ENCODE measurements at regions not wholly inside any gene's neighbourhood (a gene's known extent, or its start where the extent isn't known, plus 50 kb on each side); places are given as distances from the start of the nearest gene placed in this dataset.
"Not testable (repeated sequence)": the region's sequence is repeated elsewhere in the genome, so short reads cannot be mapped to it uniquely, and the experiment has no call there.

DNA sequence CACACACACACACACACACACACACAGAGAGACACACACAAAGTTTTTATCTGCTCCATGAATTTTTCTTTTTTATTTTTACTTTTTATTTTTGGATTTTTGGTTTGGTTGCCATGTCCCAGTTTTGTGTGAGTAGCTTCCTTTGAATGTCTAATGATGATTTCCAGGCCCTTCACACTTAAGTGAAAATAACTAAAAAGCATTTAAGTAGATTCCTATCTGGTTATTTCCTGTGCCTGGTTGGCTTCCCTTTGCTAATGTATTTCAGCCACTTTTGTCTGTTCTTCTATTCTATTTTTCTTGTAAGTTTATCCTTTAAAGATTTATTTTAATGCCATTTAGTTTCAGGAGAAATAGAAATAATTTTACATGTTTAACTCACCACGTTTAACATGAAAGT, 755.4 kb downstream of the SLC6A15 start:
- Mint-ChIP-seq H3K27ac (no peak overlapping the region), H3K36me3 (ENCODE audit: low read depth) (no peaks in the 10 kb centered on the region), H3K27me3 (no peaks in the 10 kb centered on the region), H3K4me1 (no peaks in the 10 kb centered on the region), H3K9me3 (peaks cover 5% of the 10 kb centered on the region), H3K4me3 (no peak overlapping the region)
- DNase-seq (no peak), ATAC-seq (no peak)

DNA sequence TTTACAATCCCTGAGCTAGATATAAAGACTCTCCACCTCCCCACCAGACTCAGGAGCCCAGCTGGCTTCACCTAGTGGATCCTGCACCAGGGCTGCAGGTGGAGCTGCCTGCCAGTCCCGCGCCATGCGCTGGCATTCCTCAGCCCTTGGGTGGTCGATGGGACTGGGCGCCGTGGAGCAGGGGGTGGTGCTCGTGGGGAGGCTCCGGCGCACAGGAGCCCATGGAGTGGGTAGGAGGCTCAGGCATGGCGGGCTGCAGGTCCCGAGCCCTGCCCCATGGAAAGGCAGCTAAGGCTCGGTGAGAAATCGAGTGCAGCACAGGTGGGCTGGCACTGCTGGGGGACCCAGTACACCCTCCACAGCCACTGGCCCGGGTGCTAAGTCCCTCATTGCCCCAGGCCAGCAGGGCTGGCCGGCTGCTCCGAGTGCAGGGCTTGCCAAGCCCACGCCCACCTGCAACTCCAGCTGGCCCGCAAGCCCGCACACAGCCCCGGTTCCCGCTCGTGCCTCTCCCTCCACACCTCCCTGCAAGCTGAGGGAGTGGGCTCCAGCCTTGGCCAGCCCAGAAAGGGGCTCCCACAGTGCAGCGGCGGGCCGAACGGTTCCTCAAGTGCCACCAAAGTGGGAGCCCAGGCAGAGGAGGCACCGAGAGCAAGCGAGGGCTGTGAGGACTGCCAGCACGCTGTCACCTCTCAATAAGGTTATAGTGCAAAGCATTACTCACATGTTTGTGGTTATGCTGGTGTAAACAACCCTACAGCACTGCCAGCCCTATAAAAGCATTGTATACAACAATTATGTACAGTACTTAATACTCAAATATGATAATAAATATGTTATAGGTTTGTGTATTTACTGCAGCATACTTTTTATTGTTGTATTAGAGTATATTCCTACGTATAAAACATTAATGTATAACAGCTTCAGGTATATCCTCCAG, 757.3 kb downstream of the SLC6A15 start:
- not testable (repeated sequence) for H3K27ac Mint-ChIP-seq; H3K36me3 Mint-ChIP-seq (ENCODE audit: low read depth); H3K4me1 Mint-ChIP-seq; DNase-seq; ATAC-seq; H3K27me3 Mint-ChIP-seq; H3K9me3 Mint-ChIP-seq; H3K4me3 Mint-ChIP-seq

DNA sequence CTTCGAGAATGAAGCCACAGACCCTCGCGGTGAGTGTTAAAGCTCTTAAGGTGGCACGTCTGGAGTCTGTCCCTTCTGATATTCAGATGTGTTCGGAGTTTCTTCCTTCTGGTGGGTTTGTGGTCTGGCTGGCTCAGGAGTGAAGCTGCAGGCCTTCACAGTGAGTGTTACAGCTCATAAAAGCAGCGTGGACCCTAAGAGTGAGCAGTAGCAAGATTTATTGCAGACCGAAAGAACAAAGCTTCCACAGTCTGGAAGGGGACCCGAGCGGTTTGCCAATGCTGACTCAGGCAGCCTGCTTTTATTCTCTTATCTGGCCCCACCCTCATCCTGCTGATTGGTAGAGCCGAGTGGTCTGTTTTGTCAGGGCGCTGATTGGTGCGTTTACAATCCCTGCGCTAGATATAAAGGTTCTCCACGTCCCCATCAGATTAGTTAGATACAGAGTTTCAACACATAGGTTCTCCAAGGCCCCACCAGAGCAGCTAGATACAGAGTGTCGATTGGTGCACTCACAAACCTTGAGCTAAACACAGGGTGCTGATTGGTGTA, 758.1 kb downstream of the SLC6A15 start:
- not testable (repeated sequence) for H3K27ac Mint-ChIP-seq; H3K36me3 Mint-ChIP-seq (ENCODE audit: low read depth); ATAC-seq; H3K9me3 Mint-ChIP-seq; H3K4me3 Mint-ChIP-seq; H3K27me3 Mint-ChIP-seq; H3K4me1 Mint-ChIP-seq; DNase-seq

DNA sequence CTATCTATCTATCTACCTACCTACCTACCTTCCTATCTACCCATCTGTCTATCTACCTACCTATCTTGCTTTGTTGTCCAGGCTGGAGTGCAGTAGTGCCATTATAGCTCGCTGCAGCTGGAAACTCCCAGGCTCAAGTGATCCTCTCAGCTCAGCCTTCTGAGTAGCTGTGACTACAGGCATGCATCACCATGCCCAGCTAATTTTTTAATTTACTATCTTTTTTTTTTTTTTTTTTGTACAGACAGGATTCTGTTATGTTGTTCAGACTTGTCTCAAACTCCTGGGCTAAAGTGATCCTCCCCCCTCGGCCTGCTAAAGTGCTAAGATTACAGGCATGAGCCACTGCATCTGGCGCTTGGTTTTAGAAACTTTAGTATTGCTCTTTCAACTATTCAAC, 762.4 kb downstream of the SLC6A15 start:
- DNase-seq (no peak), ATAC-seq (no peak)
- Mint-ChIP-seq H3K36me3 (ENCODE audit: low read depth) (no peaks in the 10 kb centered on the region), H3K27ac (no peak overlapping the region), H3K4me3 (no peak overlapping the region), H3K4me1 (no peaks in the 10 kb centered on the region), H3K27me3 (no peaks in the 10 kb centered on the region), H3K9me3 (peaks cover 20% of the 10 kb centered on the region)

DNA sequence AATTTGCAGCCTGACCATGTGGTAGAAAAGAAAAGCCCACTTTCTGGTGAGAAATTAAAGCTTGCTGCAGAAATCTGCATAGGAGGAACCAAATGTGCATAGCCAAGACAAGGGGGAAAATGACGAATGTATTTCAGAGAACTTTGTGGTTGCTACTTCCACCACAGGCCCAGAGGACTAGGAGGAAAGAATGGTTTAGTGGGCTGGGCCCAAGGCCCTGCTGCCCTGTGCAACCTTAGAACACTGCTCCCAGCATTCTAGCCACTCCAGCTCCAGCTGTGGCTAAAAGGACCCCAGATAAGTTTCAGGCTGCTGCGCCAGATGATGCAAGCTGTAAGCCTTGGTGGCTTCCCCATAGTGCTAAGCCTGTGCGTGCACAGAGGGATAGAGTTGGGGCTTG, 764.3 kb downstream of the SLC6A15 start:
- Mint-ChIP-seq H3K27ac (no peak overlapping the region), H3K4me1 (no peaks in the 10 kb centered on the region), H3K36me3 (ENCODE audit: low read depth) (no peaks in the 10 kb centered on the region), H3K27me3 (no peaks in the 10 kb centered on the region), H3K4me3 (no peak overlapping the region), H3K9me3 (peaks cover 20% of the 10 kb centered on the region)
- DNase-seq (no peak), ATAC-seq (no peak)

DNA sequence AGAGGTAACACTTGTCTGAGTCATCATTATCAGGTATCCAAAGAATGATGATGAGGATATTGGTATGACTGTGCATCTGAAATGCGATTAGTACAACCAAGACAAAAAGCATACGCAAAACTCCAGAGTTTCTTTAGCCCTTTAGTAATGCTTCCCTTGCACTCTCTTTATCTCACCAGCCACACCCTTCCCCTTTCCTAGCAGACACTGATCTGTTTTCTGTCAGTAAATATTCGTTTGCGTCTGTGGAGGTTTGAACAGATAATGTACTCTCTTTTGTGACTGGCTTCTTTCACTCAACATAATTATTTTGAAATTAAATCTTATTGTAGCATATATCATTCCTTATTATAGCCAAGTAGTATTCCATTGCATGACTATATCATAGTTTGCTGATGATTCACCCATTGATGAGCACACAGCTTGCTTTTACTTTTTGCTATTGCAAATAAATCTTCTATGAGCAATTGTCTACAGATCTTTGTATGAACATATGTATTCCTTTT, 775.7 kb downstream of the SLC6A15 start:
- no peaks in the 10 kb centered on the region for H3K9me3 Mint-ChIP-seq
- no peak for DNase-seq
- no peak for ATAC-seq
- no peak overlapping the region for H3K27ac Mint-ChIP-seq
- H3K27me3 Mint-ChIP-seq = no peaks in the 10 kb centered on the region
- no peaks in the 10 kb centered on the region for H3K36me3 Mint-ChIP-seq (ENCODE audit: low read depth)
- no peaks in the 10 kb centered on the region for H3K4me1 Mint-ChIP-seq
- no peak overlapping the region for H3K4me3 Mint-ChIP-seq

DNA sequence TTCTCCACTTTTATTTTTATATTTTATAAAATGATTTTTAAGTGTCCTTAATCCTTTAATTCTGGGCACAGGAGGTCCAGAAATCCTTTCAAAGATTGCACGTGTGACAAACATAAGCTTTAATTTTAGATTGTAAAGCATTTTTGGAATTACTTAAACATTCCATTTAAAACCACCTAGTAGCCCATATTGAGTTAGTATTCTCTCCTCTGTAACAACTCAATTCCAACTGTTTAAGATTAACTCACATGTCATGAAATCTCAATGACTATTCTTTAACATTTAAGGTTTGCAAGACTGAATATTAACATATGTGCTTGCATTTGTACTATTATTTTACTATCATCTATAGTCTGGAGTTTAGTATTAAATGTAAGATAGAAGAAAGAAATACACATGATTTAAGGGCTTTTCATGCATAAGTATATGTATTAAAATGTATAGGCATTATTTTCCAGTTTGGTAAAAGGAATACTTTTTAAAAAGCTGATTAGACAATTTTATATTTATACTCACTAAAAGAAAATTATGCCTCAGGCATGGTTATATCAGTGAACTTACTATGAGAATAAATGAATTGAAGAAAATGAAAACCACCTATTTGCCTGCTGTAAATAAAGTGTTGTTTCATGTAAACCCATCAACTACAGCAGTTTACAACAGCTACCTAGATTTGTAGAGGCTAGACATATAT, 776.9 kb downstream of the SLC6A15 start:
- no peaks in the 10 kb centered on the region for H3K36me3 Mint-ChIP-seq (ENCODE audit: low read depth)
- H3K27ac Mint-ChIP-seq = no peak overlapping the region
- DNase-seq = no peak
- H3K4me1 Mint-ChIP-seq = no peaks in the 10 kb centered on the region
- no peaks in the 10 kb centered on the region for H3K9me3 Mint-ChIP-seq
- H3K4me3 Mint-ChIP-seq = no peak overlapping the region
- no peaks in the 10 kb centered on the region for H3K27me3 Mint-ChIP-seq
- ATAC-seq = no peak

DNA sequence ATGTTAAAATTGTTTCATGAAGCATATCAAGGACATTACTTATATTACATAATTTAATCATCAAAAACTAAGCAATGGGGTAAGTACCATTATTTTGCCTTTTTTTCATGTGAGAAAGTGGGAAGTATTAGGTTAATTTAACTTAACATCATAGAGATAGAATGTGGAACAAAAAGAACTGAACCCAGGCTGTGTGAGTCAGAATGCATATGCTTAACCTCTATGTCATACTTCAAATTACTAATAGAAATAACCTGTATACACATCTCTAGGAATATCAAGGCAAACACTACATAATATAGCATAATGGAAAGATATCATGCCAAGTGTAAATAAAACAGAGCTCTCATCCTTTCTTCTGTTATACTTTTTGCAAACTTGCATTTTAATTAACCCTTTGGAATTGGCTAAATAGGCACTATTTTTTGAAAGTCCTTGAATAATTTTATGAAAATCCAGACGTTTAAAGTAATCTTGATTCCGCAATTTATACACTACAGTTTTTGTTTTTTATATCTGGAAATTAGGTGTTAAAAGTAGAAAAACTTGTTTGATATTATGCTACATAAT, 777.7 kb downstream of the SLC6A15 start:
- Mint-ChIP-seq H3K4me1 (no peaks in the 10 kb centered on the region), H3K9me3 (no peaks in the 10 kb centered on the region), H3K4me3 (no peak overlapping the region), H3K27me3 (no peaks in the 10 kb centered on the region), H3K27ac (no peak overlapping the region), H3K36me3 (ENCODE audit: low read depth) (no peaks in the 10 kb centered on the region)
- ATAC-seq (no peak), DNase-seq (no peak)

DNA sequence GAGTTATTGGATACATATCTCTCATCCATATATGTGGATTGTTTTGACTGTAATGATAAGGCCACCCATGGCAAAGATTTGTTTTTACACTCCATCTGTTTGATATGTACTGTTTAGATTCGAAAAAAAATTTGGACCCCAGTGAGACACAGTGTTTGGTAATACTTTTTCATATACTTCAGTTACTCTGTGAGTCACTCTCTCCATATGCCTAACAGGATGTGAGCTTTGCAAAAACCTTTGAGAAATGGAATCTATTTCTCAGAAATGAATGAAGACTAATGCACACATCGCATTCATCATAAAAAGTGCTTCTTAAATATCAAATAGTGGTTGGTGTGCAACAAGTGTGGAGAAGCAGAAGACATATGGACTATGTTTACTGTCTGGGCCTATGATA, 781.5 kb downstream of the SLC6A15 start:
- Mint-ChIP-seq H3K27ac (no peak overlapping the region), H3K27me3 (no peaks in the 10 kb centered on the region), H3K4me1 (no peaks in the 10 kb centered on the region), H3K9me3 (no peaks in the 10 kb centered on the region), H3K4me3 (no peak overlapping the region), H3K36me3 (ENCODE audit: low read depth) (no peaks in the 10 kb centered on the region)
- no peak for ATAC-seq
- no peak for DNase-seq

DNA sequence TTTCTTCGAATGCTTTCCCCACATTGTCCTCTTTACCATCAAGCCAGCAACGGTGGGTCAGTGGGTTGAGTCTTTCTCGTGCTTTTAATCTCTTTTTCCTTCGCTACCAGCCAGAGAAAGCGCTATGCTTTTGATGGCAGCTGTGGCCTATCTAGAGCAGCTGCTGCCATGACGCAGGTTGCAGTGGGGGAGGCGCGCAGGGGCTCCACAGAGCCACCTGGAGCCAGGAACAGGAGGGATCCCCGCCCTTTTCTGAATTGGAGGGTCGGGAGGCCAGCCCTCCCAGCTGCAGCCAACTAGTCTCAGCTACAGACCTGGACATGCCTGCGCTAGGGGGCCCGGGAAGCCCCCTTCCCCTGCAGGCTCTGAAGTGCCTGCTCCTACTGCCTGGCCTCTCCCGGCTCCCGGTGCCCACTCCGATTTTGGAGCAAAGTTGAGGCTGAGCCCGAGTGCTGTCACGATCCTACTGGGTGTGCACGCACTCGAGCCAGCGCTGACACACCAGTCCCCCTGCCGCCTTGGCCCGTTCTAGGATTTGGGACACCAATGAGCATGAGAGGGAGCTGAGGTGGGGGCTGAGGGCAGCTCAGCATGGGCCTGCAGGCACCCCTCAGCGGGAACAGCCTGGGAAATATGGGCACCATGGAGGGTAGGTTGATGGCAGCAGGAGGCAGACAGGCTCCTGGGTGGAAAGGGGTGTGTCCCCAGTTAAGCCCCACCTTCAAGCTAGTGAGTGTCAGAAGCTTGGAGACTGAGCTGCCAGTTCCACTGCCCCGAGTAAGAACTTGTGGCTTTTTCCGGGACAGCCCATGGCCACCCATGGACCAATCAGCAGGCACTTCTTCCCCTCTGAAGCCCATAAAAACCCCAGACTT, 784.2 kb downstream of the SLC6A15 start:
- no peaks in the 10 kb centered on the region for H3K9me3 Mint-ChIP-seq
- DNase-seq = no peak
- no peaks in the 10 kb centered on the region for H3K36me3 Mint-ChIP-seq (ENCODE audit: low read depth)
- no peak overlapping the region for H3K4me3 Mint-ChIP-seq
- H3K27ac Mint-ChIP-seq = no peak overlapping the region
- H3K27me3 Mint-ChIP-seq = no peaks in the 10 kb centered on the region
- H3K4me1 Mint-ChIP-seq = no peaks in the 10 kb centered on the region
- peak; percentile 28 for ATAC-seq

DNA sequence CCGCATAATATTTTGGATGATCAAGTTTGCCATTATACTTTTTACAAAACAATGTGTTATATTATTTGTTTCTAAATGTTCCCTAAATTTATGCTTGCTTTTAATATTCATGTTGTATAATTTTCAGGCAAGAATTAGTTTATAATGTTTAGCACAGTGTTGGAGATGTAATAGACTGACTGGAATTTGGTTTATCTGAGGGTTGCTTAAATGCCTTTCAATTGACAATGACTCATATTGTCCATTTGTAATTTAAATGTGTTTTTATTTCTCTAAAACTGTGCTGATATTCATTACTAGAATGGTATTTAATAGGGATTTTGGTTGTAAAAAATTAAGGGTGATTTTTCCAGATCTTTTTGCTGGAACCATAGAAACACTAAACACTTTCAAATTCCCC, 788.4 kb downstream of the SLC6A15 start:
- Mint-ChIP-seq H3K9me3 (no peaks in the 10 kb centered on the region), H3K27ac (no peak overlapping the region), H3K4me3 (no peak overlapping the region), H3K36me3 (ENCODE audit: low read depth) (no peaks in the 10 kb centered on the region), H3K4me1 (no peaks in the 10 kb centered on the region), H3K27me3 (no peaks in the 10 kb centered on the region)
- ATAC-seq (no peak), DNase-seq (no peak)

DNA sequence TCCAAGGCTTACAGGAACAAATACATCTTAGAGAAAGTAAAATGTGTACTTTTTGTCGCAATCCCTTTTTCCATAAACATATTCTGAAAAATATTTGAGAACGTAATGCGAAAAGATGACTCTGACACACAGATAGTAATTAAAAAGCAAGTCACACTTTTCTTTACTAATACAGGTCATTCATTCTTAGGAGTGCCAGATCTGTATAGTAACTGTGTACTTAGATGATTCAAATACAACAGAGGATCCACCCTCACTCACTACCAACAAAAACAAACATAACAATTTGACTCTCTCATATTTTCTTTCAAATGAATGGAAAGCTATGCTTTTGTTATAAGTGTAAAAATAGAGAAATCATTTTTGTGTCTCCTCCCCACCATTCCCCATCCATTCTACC, 795.4 kb downstream of the SLC6A15 start:
- Mint-ChIP-seq H3K9me3 (peaks cover 8% of the 10 kb centered on the region), H3K36me3 (ENCODE audit: low read depth) (no peaks in the 10 kb centered on the region), H3K4me3 (no peak overlapping the region), H3K27ac (no peak overlapping the region), H3K4me1 (no peaks in the 10 kb centered on the region), H3K27me3 (no peaks in the 10 kb centered on the region)
- ATAC-seq (no peak), DNase-seq (no peak)

DNA sequence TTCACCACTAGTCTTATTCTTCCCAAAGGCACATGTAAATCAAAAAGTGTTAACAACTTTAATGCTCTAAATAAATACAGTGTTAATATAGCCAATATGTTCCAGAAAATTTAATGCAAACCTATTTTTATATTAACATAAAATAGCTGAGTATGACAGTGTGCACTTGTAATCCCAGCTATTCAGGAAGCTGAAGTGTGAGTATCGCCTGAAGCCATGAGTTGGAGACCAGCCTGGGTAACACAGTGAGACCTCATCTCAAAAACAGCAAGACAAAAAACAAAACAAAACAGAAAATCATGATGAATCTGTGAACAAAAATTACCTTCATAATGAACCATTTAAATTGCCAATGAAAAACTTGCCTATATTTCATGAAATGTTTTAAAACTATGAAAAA, 798.9 kb downstream of the SLC6A15 start:
- H3K9me3 Mint-ChIP-seq = peaks cover 15% of the 10 kb centered on the region
- no peaks in the 10 kb centered on the region for H3K27me3 Mint-ChIP-seq
- no peak for DNase-seq
- no peak overlapping the region for H3K27ac Mint-ChIP-seq
- no peaks in the 10 kb centered on the region for H3K4me1 Mint-ChIP-seq
- no peak overlapping the region for H3K4me3 Mint-ChIP-seq
- no peak for ATAC-seq
- no peaks in the 10 kb centered on the region for H3K36me3 Mint-ChIP-seq (ENCODE audit: low read depth)

DNA sequence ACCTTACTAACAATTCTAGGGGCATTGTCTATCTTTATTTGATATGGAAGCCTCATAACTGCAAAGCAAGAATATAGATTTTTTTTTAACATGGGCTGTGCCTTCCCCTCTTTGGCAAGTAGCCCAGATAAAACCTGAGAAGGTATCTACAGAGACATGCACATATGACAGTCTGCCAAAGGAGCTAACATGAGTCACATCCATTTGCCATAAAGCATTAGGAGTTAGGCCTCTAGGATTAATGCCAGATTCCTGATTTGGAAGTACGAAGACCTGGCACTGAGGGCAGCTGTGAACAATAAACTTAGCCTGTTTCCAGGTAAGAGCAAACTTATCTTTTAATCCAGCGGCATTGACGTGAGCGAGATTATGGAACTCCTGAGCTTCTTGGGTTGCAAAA, 808.7 kb downstream of the SLC6A15 start:
- not testable (repeated sequence) for DNase-seq; H3K27me3 Mint-ChIP-seq; H3K4me3 Mint-ChIP-seq; H3K27ac Mint-ChIP-seq; ATAC-seq; H3K36me3 Mint-ChIP-seq (ENCODE audit: low read depth); H3K4me1 Mint-ChIP-seq
- peaks cover 44% of the 10 kb centered on the region for H3K9me3 Mint-ChIP-seq
